Choroid plexus epithelial cell (primary cell): ENCODE measurements at regions not wholly inside any gene's neighbourhood (a gene's known extent, or its start where the extent isn't known, plus 50 kb on each side); places are given as distances from the start of the nearest gene placed in this dataset.

Experiments
- DNase-seq: peaks from one replicate; pipeline ENCODE4 v3.0.0-alpha.2; 2010; ENCODE audit warnings: low read depth
- H3K4me3 ChIP-seq: 2 replicates; pipeline ENCODE4 v1.5.1; 2011; ENCODE audit warnings: low read depth, mild to moderate bottlenecking, control low read depth, low read length, moderate library complexity
- CTCF ChIP-seq: conservative IDR thresholded peaks from 2 replicates; pipeline ENCODE4 v1.5.1; 2011; ENCODE audit warnings: low read depth, mild to moderate bottlenecking, control low read depth, inconsistent platforms, low read length, moderate library complexity

GRCh38 chr13:95502216-95502615, 50.3 kb upstream of the CLDN10 start:
- TF ChIP-seq CTCF: no peak
- H3K4me3 ChIP-seq: no peak overlapping the region
- DNase-seq: no peak
